ENCODE measurements at regions not wholly inside any gene's neighbourhood (a gene's known extent, or its start where the extent isn't known, plus 50 kb on each side); places are given as distances from the start of the nearest gene placed in this dataset.
"Not testable (repeated sequence)": the region's sequence is repeated elsewhere in the genome, so short reads cannot be mapped to it uniquely, and the experiment has no call there.

- no peak for DNase-seq (ENCODE audit: low spot score)
Observed at GRCh38 chr2:62654876-62655359, 50.6 kb upstream of the EHBP1 start.

- no peak for DNase-seq (ENCODE audit: low spot score)
Observed at GRCh38 chr2:62654423-62654791, 51.1 kb upstream of the EHBP1 start.

- no peak for DNase-seq (ENCODE audit: low spot score)
Observed at GRCh38 chr2:62653582-62654422, 51.7 kb upstream of the EHBP1 start.

- not testable (repeated sequence) for DNase-seq (ENCODE audit: low spot score)
Observed at GRCh38 chr2:62649087-62649486, 56.4 kb upstream of the EHBP1 start.

- no peak for DNase-seq (ENCODE audit: low spot score)
Observed at GRCh38 chr2:62643100-62643471, 62.4 kb upstream of the EHBP1 start.

GRCh38 chr2:62642429-62643099, 62.9 kb upstream of the EHBP1 start:
- DNase-seq (ENCODE audit: low spot score) = no peak

GRCh38 chr2:62641936-62642335, 63.6 kb upstream of the EHBP1 start:
- DNase-seq (ENCODE audit: low spot score) = no peak

- no peak for DNase-seq (ENCODE audit: low spot score)
Observed at GRCh38 chr2:62641410-62641843, 64.1 kb upstream of the EHBP1 start.

- no peak for DNase-seq (ENCODE audit: low spot score)
Observed at GRCh38 chr2:62631160-62632085, 74.1 kb upstream of the EHBP1 start.

GRCh38 chr2:62630206-62630605, 75.3 kb upstream of the EHBP1 start:
- not testable (repeated sequence) for DNase-seq (ENCODE audit: low spot score)

GRCh38 chr2:62629310-62629709, 76.2 kb upstream of the EHBP1 start:
- DNase-seq (ENCODE audit: low spot score) = not testable (repeated sequence)

- no peak for DNase-seq (ENCODE audit: low spot score)
Observed at GRCh38 chr2:62627667-62628066, 77.8 kb upstream of the EHBP1 start.

GRCh38 chr2:62624855-62625254, 80.7 kb upstream of the EHBP1 start:
- DNase-seq (ENCODE audit: low spot score) = no peak

- not testable (repeated sequence) for DNase-seq (ENCODE audit: low spot score)
Observed at GRCh38 chr2:62616486-62616885, 89.0 kb upstream of the EHBP1 start.

GRCh38 chr2:62611854-62612253, 93.7 kb upstream of the EHBP1 start:
- no peak for DNase-seq (ENCODE audit: low spot score)

GRCh38 chr2:62605471-62605870, 99.5 kb upstream of the TMEM17 start:
- not testable (repeated sequence) for DNase-seq (ENCODE audit: low spot score)

- no peak for DNase-seq (ENCODE audit: low spot score)
Observed at GRCh38 chr2:62604336-62604735, 98.3 kb upstream of the TMEM17 start.

GRCh38 chr2:62603154-62603712, 97.2 kb upstream of the TMEM17 start:
- DNase-seq (ENCODE audit: low spot score) = no peak

- DNase-seq (ENCODE audit: low spot score) = not testable (repeated sequence)
Observed at GRCh38 chr2:62599674-62600410, 93.8 kb upstream of the TMEM17 start.

GRCh38 chr2:62597323-62597722, 91.3 kb upstream of the TMEM17 start:
- no peak for DNase-seq (ENCODE audit: low spot score)

Data from Ammon's horn (tissue), 1 donor.